HG03108 (cell line): ENCODE measurements at regions not wholly inside any gene's neighbourhood (a gene's known extent, or its start where the extent isn't known, plus 50 kb on each side); places are given as distances from the start of the nearest gene placed in this dataset.
"Not testable (repeated sequence)": the region's sequence is repeated elsewhere in the genome, so short reads cannot be mapped to it uniquely, and the experiment has no call there.

Experiments
- ATAC-seq: cut with Tn5 transposase; IDR thresholded peaks from one replicate; pipeline ENCODE4 v1.9.1; 2021; ENCODE audit warnings: moderate library complexity; ENCODE audit not compliant: unreplicated experiment

DNA sequence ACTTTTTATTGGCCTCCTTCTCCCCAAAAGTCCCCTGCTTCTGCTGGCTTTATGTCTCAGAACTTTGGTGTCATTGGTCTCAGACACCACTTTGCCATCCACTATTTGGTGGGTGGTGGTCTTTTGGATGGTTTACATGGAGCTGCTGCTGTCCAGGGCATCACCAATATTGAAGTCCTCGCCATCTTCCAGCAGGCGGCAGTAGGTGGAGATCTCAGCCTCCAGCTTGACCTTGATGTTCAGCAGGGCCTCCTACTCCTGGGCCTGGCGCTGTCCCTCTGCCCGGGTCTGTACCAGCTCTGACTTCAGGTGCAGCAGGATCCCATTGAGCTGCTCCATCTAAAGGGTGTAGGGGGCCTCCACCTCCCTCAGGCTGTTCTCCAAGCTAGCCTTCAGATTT lies 148.4 kb upstream of the FOXA2 start:
- ATAC-seq = no peak

GRCh38 chr20:22734946-22735647 lies 150.7 kb upstream of the FOXA2 start:
- not testable (repeated sequence) for ATAC-seq

DNA sequence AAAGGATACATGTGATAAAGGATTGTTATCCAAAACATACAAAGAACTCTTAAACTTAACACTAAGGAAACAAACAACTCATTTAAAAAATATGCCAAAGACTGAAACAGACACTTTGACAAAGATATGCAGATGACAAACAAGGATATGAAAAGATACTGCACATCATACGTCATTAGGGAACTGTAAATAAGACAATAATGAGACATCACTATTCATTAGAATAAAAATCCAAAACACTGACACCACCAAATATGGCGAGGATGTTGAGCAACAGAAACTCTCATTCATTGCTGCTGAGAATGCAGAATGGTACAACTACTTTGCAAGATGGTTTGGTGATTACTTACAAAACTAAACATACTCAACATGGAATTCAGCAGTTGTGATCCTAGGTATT lies 156.5 kb upstream of the FOXA2 start:
- ATAC-seq = no peak

- no peak for ATAC-seq
Observed at GRCh38 chr20:22744341-22745193, 160.2 kb upstream of the FOXA2 start.

DNA sequence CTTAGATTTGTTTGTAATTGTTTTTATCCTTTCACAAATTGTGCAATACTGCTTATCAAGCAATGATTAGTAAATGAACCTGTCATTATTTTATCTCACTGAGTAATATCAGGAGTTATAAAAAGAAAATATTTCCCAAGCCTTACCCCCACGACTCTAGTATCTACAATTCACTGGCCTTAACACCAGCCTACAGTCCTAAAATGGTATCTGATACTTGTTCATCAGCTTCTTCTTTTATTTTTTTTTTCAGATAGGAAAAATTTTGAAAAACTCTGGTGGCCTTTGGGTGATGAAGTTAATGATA lies 160.8 kb upstream of the FOXA2 start:
- no peak for ATAC-seq

DNA sequence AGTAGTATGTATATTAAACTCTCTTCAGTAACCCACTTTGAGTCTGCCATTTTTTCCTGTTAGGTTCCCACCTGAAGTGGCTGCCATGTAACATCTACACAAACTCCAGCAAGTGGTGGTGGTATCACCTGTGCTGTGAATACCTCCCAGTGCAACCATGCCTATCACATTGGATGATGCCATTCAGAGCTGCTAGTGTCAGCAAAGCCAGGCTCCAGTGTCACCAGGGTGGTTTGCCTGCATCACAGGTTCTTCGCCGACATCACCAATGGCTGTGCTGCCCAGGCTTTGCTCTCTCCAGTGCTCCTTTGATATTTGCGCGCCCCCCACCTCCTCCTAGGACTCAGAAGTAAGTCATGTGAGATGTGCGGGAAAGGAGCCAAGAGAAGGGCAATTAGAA lies 162.6 kb upstream of the FOXA2 start:
- no peak for ATAC-seq

DNA sequence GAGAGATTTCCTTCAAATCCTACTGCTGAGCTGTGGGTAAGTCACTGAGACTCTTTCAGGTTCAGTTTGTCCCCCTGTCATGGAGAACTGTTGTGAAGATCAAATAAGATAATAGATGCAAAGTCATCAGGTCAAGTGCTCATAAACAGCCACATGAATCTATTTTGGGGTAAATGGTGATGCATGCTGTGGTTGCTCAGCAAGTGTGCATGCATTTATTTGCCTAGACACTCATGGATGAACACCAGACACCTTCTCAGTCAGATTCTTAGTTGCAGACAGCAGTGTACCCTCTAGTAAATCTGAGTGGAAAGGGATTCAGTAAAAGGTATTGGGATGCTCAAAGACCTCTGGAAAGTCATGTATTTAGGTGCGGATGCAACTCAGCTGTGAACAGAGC lies 168.0 kb upstream of the FOXA2 start:
- no peak for ATAC-seq

DNA sequence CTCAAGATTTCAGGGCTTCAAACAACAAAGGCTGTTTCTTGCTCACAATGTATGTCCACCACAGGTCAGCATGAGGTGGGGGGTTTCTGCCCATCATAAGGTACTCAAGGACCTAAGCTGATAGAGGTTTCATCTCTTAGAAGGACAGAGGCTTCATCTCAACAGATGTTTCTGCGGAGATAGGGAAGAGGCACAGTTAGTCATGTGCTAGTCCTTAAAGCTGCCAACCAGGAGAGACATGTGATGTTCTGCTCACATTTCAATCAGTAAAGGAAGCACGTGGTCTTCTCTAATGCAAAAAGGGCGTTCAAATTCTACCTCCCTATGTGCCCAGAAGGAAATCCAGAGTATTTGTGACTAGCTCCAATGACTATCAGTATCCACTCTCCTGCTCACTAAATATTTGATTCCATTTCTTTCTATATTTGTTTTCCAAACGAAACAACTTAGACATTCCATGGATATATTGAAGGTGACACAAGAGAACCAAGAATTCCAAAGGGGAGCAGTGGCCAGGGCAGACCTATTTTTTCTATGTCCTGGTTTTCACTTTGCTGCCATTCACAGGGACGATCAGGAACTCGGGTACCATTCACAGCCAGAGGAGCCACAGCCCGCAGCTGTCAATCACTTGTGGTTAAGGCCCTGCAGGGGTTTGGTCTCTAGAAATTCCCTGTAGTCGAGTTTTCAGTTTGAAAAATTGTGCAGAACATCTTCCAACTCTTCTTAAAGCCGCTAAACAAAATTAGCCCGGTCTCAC lies 173.2 kb upstream of the FOXA2 start:
- ATAC-seq = no peak

- ATAC-seq = no peak
Observed at GRCh38 chr20:22758815-22759214, 174.4 kb upstream of the FOXA2 start.

GRCh38 chr20:22762576-22763256 lies 178.3 kb upstream of the FOXA2 start:
- no peak for ATAC-seq

GRCh38 chr20:22763257-22763906 lies 179.0 kb upstream of the FOXA2 start:
- no peak for ATAC-seq

- no peak for ATAC-seq
Observed at GRCh38 chr20:22768266-22769178, 184.2 kb upstream of the FOXA2 start.

GRCh38 chr20:22770241-22770800 lies 185.9 kb upstream of the FOXA2 start:
- no peak for ATAC-seq

DNA sequence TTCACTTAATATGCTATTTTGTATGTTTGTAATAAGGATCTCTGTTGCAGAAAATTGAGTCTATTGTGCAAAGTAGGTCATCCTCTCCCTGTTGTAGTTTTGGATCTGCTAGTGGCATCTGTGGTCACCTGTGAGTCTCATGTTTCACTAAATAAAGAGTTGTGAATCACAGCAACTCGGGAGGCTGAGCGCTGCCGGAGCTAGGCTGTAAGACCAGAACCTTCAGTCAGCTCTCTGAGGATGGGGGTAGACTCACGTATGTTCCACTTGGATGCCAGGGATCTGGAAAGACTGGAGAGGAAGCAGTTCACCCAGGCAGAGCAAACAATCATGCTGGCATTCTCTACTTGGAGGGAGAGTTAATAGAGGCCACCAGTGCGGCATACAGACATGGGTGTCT lies 187.3 kb upstream of the FOXA2 start:
- no peak for ATAC-seq

- ATAC-seq = no peak
Observed at GRCh38 chr20:22773344-22773743, 189.0 kb upstream of the FOXA2 start.

DNA sequence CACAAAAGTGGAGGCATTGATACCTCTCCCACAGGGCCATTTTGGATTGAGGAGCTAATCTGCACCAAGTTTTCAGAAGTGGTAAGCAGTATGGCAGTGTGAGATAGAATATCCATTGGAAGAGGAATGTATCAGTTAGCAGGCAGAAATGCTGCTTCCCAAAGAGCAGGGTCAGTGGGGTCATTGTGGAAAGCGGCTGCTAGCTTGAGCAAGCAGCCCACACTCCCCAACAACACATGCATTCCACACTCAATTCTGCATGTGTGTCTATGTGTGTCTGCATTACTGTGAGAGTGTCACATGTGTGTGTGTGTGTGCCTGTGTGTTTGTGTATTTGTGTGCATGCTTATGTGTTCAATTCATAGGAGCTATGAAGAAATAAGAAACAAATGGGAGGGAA lies 190.9 kb upstream of the FOXA2 start:
- no peak for ATAC-seq

DNA sequence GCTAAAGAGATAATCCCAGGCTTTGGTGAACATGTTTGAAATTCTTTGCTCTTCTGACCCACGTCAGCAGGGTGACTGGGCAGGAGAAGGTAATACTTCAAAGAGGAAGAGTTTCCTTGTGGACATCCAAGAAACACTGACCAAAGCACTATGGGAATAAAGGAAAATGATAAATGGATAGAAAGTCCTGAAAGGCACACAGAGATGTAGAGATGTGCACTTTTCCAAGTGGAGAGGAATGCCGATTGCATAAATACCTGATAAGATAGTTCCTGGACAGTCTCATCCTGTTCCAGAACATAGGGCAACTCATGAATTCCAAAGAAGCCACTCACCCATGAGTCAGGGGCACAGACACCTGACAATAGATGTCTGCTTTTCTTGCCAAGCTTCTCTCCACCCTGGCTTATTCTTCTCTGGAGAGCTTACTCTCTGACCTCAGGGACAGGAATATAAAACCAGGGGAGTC lies 191.3 kb upstream of the FOXA2 start:
- ATAC-seq = no peak

GRCh38 chr20:22776369-22776768 lies 192.0 kb upstream of the FOXA2 start:
- ATAC-seq = no peak

GRCh38 chr20:22779878-22780277 lies 195.5 kb upstream of the FOXA2 start:
- ATAC-seq = no peak
